ENCODE measurements at regions not wholly inside any gene's neighbourhood (a gene's known extent, or its start where the extent isn't known, plus 50 kb on each side); places are given as distances from the start of the nearest gene placed in this dataset.

DNA sequence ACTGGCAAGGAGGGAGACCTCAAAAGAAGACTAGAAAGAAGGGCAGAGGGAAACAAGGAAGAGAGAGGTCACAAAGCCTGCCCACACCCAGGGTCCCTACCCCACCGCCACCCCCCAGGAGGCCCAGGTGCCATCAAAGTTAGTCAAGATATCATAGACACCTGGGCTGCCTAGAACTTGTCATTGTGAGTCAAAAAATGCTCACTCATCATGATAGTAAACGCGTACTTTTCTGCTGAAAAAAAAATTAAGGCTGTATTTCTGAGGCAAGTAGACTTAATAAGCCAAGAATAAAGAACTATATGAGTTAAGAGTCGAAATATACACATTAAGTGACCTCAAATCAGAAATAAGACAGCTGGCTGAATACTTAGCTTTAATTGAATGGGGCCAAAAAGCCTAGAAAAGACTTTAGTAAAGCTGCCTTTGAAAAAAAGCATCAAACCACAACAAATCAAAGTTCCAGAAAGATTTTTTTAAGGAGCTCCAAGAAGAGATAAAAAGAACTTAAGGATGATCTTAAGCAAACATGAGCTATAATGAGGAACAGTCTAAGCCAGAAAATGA, 415.5 kb upstream of the PPP2R3A start:
- Histone ChIP-seq H3K27me3 (no peaks in the 10 kb centered on the region), H3K4me3 (no peak overlapping the region), H3K27ac (no peak overlapping the region), H3K9me3 (no peaks in the 10 kb centered on the region), H3K4me1 (no peaks in the 10 kb centered on the region), H3K36me3 (no peaks in the 10 kb centered on the region)
- no peak for DNase-seq
- ATAC-seq, result no peak
- intact Hi-C loops (cut with DNase I), result no loop called here
- TF ChIP-seq, protein P1, sequence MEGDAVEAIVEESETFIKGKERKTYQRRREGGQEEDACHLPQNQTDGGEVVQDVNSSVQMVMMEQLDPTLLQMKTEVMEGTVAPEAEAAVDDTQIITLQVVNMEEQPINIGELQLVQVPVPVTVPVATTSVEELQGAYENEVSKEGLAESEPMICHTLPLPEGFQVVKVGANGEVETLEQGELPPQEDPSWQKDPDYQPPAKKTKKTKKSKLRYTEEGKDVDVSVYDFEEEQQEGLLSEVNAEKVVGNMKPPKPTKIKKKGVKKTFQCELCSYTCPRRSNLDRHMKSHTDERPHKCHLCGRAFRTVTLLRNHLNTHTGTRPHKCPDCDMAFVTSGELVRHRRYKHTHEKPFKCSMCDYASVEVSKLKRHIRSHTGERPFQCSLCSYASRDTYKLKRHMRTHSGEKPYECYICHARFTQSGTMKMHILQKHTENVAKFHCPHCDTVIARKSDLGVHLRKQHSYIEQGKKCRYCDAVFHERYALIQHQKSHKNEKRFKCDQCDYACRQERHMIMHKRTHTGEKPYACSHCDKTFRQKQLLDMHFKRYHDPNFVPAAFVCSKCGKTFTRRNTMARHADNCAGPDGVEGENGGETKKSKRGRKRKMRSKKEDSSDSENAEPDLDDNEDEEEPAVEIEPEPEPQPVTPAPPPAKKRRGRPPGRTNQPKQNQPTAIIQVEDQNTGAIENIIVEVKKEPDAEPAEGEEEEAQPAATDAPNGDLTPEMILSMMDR (IDR thresholded peaks at IDR 0.05), result no peak

DNA sequence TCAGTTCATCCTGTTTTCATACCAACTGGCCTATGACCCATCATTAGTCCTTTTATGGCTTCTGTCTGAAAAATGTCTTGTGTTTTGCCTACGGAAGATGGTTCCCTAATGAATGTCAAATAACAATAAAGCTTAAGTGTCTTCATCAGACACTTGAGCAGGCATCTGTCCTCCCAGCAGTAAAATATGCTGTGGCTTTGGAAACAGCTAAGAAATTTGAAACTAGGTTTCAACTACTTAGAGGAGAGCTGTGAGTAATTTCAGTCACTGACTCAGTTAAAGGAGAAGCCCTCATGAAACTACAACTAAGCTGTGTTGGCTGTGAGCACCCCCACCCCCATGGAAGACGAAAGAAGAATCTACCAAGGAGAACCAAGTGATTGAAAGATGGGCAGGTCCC, 409.4 kb upstream of the PPP2R3A start:
- TF ChIP-seq, protein P1 (IDR thresholded peaks at IDR 0.05), result no peak
- ATAC-seq, result no peak

DNA sequence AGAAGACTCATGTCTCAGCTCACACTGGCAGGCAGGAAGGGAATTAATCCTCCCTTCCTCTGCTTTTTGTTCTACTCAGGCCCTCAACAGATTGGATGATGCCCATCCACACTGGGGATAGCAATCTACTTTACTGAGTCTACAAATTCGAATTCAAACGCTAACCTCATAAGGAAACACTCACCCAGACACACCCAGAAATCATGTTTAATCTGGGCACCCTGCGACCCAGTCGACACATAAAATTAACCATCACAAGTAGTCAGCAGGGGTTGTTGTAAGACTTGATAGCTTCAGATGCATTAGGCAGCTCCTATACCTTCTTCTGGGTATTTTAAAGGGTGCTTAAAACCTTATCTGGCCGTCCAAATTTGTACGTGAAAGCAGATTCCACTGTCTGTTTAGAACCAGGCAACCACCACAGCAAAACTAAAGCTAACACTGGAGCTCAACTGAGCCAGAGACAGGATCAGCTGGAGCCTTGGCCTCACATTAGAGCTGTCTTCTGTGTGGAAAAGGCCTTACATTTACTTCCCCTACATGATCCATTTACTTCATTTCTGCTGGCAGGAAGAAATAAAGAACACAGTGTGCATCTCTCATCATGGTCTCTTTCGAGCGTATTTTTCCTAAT, 407.3 kb upstream of the PPP2R3A start:
- Histone ChIP-seq H3K4me3 (no peak overlapping the region), H3K36me3 (no peaks in the 10 kb centered on the region), H3K9me3 (no peaks in the 10 kb centered on the region), H3K27ac (no peak overlapping the region), H3K4me1 (no peaks in the 10 kb centered on the region), H3K27me3 (no peaks in the 10 kb centered on the region)
- TF ChIP-seq, protein P1 (IDR thresholded peaks at IDR 0.05), result no peak
- intact Hi-C loops (cut with DNase I), result no loop called here
- DNase-seq, result no peak
- no peak for ATAC-seq

More for the DNA sequence above, 409.4 kb upstream of the PPP2R3A start:
- Histone ChIP-seq H3K4me1 (no peaks in the 10 kb centered on the region), H3K27ac (no peak overlapping the region), H3K9me3 (no peaks in the 10 kb centered on the region), H3K36me3 (no peaks in the 10 kb centered on the region), H3K27me3 (no peaks in the 10 kb centered on the region), H3K4me3 (no peak overlapping the region)
- DNase-seq, result no peak
- intact Hi-C loops (cut with DNase I), result no loop called here

DNA sequence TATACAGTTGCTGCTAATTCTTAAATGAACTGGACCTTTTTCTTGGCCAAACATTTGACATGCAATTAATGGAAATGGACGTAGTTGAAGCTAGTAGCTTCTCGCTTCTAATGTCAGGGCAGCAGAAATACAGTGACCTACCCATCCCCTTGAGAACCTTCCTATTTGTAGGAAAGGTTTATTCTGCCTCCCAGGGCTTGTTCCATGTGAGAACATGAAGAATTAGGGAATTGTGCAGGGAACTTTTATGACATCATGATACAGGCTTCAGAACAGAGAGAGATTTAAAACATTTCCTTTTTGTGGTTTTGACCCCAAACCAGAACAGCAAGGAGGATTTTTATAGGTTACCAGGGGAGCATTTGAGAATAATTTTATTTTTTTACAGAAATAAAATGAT, 406.6 kb upstream of the PPP2R3A start:
- ATAC-seq, result no peak
- no peak for DNase-seq
- no peaks in the 10 kb centered on the region for H3K9me3 ChIP-seq
- TF ChIP-seq, protein P1 (IDR thresholded peaks at IDR 0.05), result no peak
- no peaks in the 10 kb centered on the region for H3K27me3 ChIP-seq
- H3K36me3 ChIP-seq, result no peaks in the 10 kb centered on the region
- H3K4me3 ChIP-seq, result no peak overlapping the region
- H3K4me1 ChIP-seq, result no peaks in the 10 kb centered on the region
- intact Hi-C loops (cut with DNase I), result no loop called here
- no peak overlapping the region for H3K27ac ChIP-seq

DNA sequence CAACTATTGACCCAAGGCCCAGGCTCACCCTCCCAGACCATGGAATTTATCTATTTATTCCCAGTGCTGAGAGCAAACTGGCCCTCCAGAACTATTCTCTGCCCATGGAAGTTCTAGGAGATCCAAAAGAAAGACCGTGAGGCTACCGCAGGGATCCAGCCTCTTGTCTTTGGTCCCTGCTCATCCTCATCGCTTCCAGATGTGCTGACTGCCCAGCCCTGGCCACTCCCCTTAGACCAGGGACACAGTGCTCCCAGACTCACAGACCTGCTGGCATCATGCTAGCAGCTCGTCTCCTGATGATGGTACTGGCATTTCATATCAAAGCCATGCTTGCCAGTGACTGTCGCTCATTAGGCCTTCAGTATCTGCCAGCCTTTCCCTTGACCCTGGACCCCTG, 405.7 kb upstream of the PPP2R3A start:
- ATAC-seq, result no peak
- intact Hi-C loops (cut with DNase I), result no loop called here

More for the DNA sequence above, 405.7 kb upstream of the PPP2R3A start:
- no peak for DNase-seq
- Histone ChIP-seq H3K4me1 (no peaks in the 10 kb centered on the region), H3K9me3 (no peaks in the 10 kb centered on the region), H3K27me3 (no peaks in the 10 kb centered on the region), H3K4me3 (no peak overlapping the region), H3K27ac (no peak overlapping the region), H3K36me3 (no peaks in the 10 kb centered on the region)
- TF ChIP-seq, protein P1 (IDR thresholded peaks at IDR 0.05), result no peak
